Naive thymus-derived CD4-positive, alpha-beta T cell (primary cell): ENCODE measurements at regions not wholly inside any gene's neighbourhood (a gene's known extent, or its start where the extent isn't known, plus 50 kb on each side); places are given as distances from the start of the nearest gene placed in this dataset.

Experiments
- ATAC-seq: fragments of 150-1000 bp; cut with Tn5 transposase; 2 replicates; pipeline ENCODE4 v1.10.0; 2021; ENCODE audit warnings: mild to moderate bottlenecking, moderate library complexity
- CTCF ChIA-PET: fragments of 350-600 bp; sonication (Branson Sonifier 250); formaldehyde crosslinking; loops from one replicate; lab custom pipeline; 2021; ENCODE audit warnings: antibody characterized with exemption; lab: Charles Lee
- POLR2A ChIA-PET: fragments of 350-600 bp; sonication (Branson Sonifier 250); formaldehyde crosslinking; loops from one replicate; lab custom pipeline; 2021; ENCODE audit warnings: antibody characterized with exemption, inconsistent platforms; lab: Charles Lee
- DNase-seq, 9 donors: peaks; one replicate each; pipeline versions ENCODE4 v3.0.0 to v3.0.0-alpha.2; 2020 to 2022; ENCODE audit warnings: mixed read lengths in 1 of 9
- H3K27ac ChIP-seq: one replicate; pipeline ENCODE4 v1.7.0; 2013; ENCODE audit warnings: mild to moderate bottlenecking, low read depth, low read length, moderate library complexity
- H3K27me3 ChIP-seq, 2 donors: one replicate each; pipeline ENCODE4 v1.7.0; 2013; ENCODE audit warnings: low read length in 2 of 2, mild to moderate bottlenecking in 2 of 2, moderate library complexity in 2 of 2; ENCODE audit not compliant: control insufficient read depth in 2 of 2, insufficient read depth in 2 of 2
- H3K36me3 ChIP-seq, 3 experiments: 1 replicate in 2 of 3; 2 replicates in 1 of 3; pipeline ENCODE4 v1.7.0; 2013; ENCODE audit warnings: low read length in 3 of 3, mild to moderate bottlenecking in 3 of 3, moderate library complexity in 1 of 3; ENCODE audit not compliant: insufficient read depth in 3 of 3, control insufficient read depth in 2 of 3
- H3K4me1 ChIP-seq, 2 donors: one replicate each; pipeline ENCODE4 v1.7.0; 2013; ENCODE audit warnings: low read length in 2 of 2, mild to moderate bottlenecking in 2 of 2, moderate library complexity in 1 of 2; ENCODE audit not compliant: control insufficient read depth in 2 of 2, insufficient read depth in 2 of 2
- H3K4me3 ChIP-seq: 2 replicates; pipeline ENCODE4 v1.7.0; 2013; ENCODE audit warnings: mild to moderate bottlenecking, low read length
- H3K9me3 ChIP-seq, 3 experiments: 1 replicate in 2 of 3; 2 replicates in 1 of 3; pipeline ENCODE4 v1.7.0; 2013; ENCODE audit warnings: low read length in 3 of 3; ENCODE audit not compliant: control insufficient read depth in 2 of 3
- H3K27ac Mint-ChIP-seq, 9 donors: one replicate each; pipeline ENCODE4 v1.8.0; 2020 to 2022; ENCODE audit warnings: mixed read lengths in 9 of 9, mild to moderate bottlenecking in 8 of 9, moderate library complexity in 5 of 9, inconsistent platforms in 2 of 9
- H3K27me3 Mint-ChIP-seq, 5 donors: one replicate each; pipeline ENCODE4 v1.8.0; 2021 to 2022; ENCODE audit warnings: mixed read lengths in 5 of 5, mild to moderate bottlenecking in 1 of 5
- H3K36me3 Mint-ChIP-seq, 5 donors: one replicate each; pipeline ENCODE4 v1.8.0; 2020 to 2022; ENCODE audit warnings: mixed read lengths in 5 of 5, mild to moderate bottlenecking in 3 of 5, inconsistent platforms in 1 of 5
- H3K4me1 Mint-ChIP-seq, 7 donors: one replicate each; pipeline ENCODE4 v1.8.0; 2020 to 2022; ENCODE audit warnings: mixed read lengths in 7 of 7, mild to moderate bottlenecking in 3 of 7, inconsistent platforms in 1 of 7
- H3K4me3 Mint-ChIP-seq, 10 donors: one replicate each; pipeline ENCODE4 v1.8.0; 2020 to 2022; ENCODE audit warnings: mild to moderate bottlenecking in 10 of 10, mixed read lengths in 10 of 10, moderate library complexity in 6 of 10, inconsistent platforms in 2 of 10
- H3K9me3 Mint-ChIP-seq, 11 donors: one replicate each; pipeline ENCODE4 v1.8.0; 2020 to 2022; ENCODE audit warnings: mixed read lengths in 11 of 11, mild to moderate bottlenecking in 4 of 11, inconsistent platforms in 1 of 11, moderate library complexity in 1 of 11
- intact Hi-C, 2 donors: fragments of 100-400 bp; cut with micrococcal nuclease; formaldehyde crosslinking; loops; one replicate each; pipeline ENCODE4 v1.15.1; 2023

- H3K27ac ChIP-seq: no peak overlapping the region
- H3K9me3 ChIP-seq: no peaks in the 10 kb centered on the region
- DNase-seq (no peak), ATAC-seq (no peak)
- Mint-ChIP-seq H3K27ac (no peak overlapping the region), H3K4me3 (no peak overlapping the region), H3K9me3 (peaks cover 0 to 7% (median 2%) of the 10 kb centered on the region in 11 donors), H3K4me1 (no peaks in the 10 kb centered on the region), H3K27me3 (no peaks in the 10 kb centered on the region), H3K36me3 (no peaks in the 10 kb centered on the region)
- H3K36me3 ChIP-seq: no peaks in the 10 kb centered on the region
- intact Hi-C loops: no loop called here
- no peak overlapping the region for H3K4me3 ChIP-seq
- ChIA-PET POLR2A (no interaction called here), CTCF (no interaction called here)
- no peaks in the 10 kb centered on the region for H3K27me3 ChIP-seq
- no peaks in the 10 kb centered on the region for H3K4me1 ChIP-seq
These were observed 433.7 kb downstream of the KIF2B start for GRCh38 chr17:54256401-54256929.

GRCh38 chr17:54257440-54257839, 434.7 kb downstream of the KIF2B start:
- peaks cover 0 to 9% (median 4%) of the 10 kb centered on the region in 11 donors for H3K9me3 Mint-ChIP-seq
- H3K4me3 ChIP-seq: no peak overlapping the region
- H3K4me3 Mint-ChIP-seq: no peak overlapping the region
- no peak for DNase-seq
- no peaks in the 10 kb centered on the region for H3K27me3 ChIP-seq
- H3K9me3 ChIP-seq: no peaks in the 10 kb centered on the region
- ATAC-seq: no peak
- no peaks in the 10 kb centered on the region for H3K27me3 Mint-ChIP-seq
- ChIA-PET POLR2A (no interaction called here), CTCF (no interaction called here)
- H3K4me1 Mint-ChIP-seq: no peaks in the 10 kb centered on the region
- no peaks in the 10 kb centered on the region for H3K36me3 ChIP-seq
- H3K36me3 Mint-ChIP-seq: no peaks in the 10 kb centered on the region
- no peaks in the 10 kb centered on the region for H3K4me1 ChIP-seq
- no peak overlapping the region for H3K27ac Mint-ChIP-seq
- intact Hi-C loops: no loop called here
- H3K27ac ChIP-seq: no peak overlapping the region

GRCh38 chr17:54259476-54259875, 436.7 kb downstream of the KIF2B start:
- Histone ChIP-seq H3K27ac (no peak overlapping the region), H3K4me3 (no peak overlapping the region), H3K27me3 (no peaks in the 10 kb centered on the region), H3K9me3 (peaks cover 0 to 6% (median 0%) of the 10 kb centered on the region in 3 experiments), H3K4me1 (no peaks in the 10 kb centered on the region), H3K36me3 (no peaks in the 10 kb centered on the region)
- POLR2A ChIA-PET: no interaction called here
- Mint-ChIP-seq H3K36me3 (peaks cover 0 to 2% (median 0%) of the 10 kb centered on the region in 5 donors), H3K9me3 (peaks cover 0 to 20% (median 7%) of the 10 kb centered on the region in 11 donors), H3K4me1 (no peaks in the 10 kb centered on the region), H3K27ac (no peak overlapping the region), H3K27me3 (no peaks in the 10 kb centered on the region), H3K4me3 (no peak overlapping the region)
- ATAC-seq (no peak), DNase-seq (no peak)
- CTCF ChIA-PET: no interaction called here
- intact Hi-C loops: no loop called here

GRCh38 chr17:54261465-54261864, 438.7 kb downstream of the KIF2B start:
- POLR2A ChIA-PET: no interaction called here
- DNase-seq (no peak), ATAC-seq (no peak)
- H3K4me3 Mint-ChIP-seq: no peak overlapping the region
- no peaks in the 10 kb centered on the region for H3K4me1 ChIP-seq
- peaks cover 0 to 6% (median 0%) of the 10 kb centered on the region in 3 experiments for H3K9me3 ChIP-seq
- no peaks in the 10 kb centered on the region for H3K27me3 ChIP-seq
- peaks cover 0 to 5% (median 0%) of the 10 kb centered on the region in 5 donors for H3K36me3 Mint-ChIP-seq
- no peak overlapping the region for H3K27ac ChIP-seq
- no peaks in the 10 kb centered on the region for H3K4me1 Mint-ChIP-seq
- H3K36me3 ChIP-seq: no peaks in the 10 kb centered on the region
- peaks cover 3 to 30% (median 10%) of the 10 kb centered on the region in 11 donors for H3K9me3 Mint-ChIP-seq
- H3K27ac Mint-ChIP-seq: no peak overlapping the region
- CTCF ChIA-PET: no interaction called here
- intact Hi-C loops: no loop called here
- H3K27me3 Mint-ChIP-seq: no peaks in the 10 kb centered on the region
- H3K4me3 ChIP-seq: no peak overlapping the region

- Mint-ChIP-seq H3K27me3 (no peaks in the 10 kb centered on the region), H3K4me3 (no peak overlapping the region), H3K36me3 (no peaks in the 10 kb centered on the region), H3K27ac (no peak overlapping the region), H3K9me3 (peaks cover 2 to 27% (median 11%) of the 10 kb centered on the region in 11 donors), H3K4me1 (no peaks in the 10 kb centered on the region)
- ATAC-seq (no peak), DNase-seq (no peak)
- H3K36me3 ChIP-seq: no peaks in the 10 kb centered on the region
- CTCF ChIA-PET: no interaction called here
- no peak overlapping the region for H3K27ac ChIP-seq
- no peaks in the 10 kb centered on the region for H3K4me1 ChIP-seq
- H3K27me3 ChIP-seq: no peaks in the 10 kb centered on the region
- no peaks in the 10 kb centered on the region for H3K9me3 ChIP-seq
- no peak overlapping the region for H3K4me3 ChIP-seq
- POLR2A ChIA-PET: no interaction called here
- intact Hi-C loops: no loop called here
These were observed 447.2 kb downstream of the KIF2B start for GRCh38 chr17:54269881-54270280.

- Mint-ChIP-seq H3K4me1 (no peaks in the 10 kb centered on the region), H3K4me3 (no peak overlapping the region), H3K36me3 (no peaks in the 10 kb centered on the region), H3K27me3 (no peaks in the 10 kb centered on the region), H3K9me3 (peaks cover 2 to 27% (median 7%) of the 10 kb centered on the region in 11 donors), H3K27ac (no peak overlapping the region)
- ChIA-PET POLR2A (no interaction called here), CTCF (no interaction called here)
- no peaks in the 10 kb centered on the region for H3K36me3 ChIP-seq
- ATAC-seq (no peak), DNase-seq (no peak)
- H3K4me3 ChIP-seq: no peak overlapping the region
- no peak overlapping the region for H3K27ac ChIP-seq
- no peaks in the 10 kb centered on the region for H3K27me3 ChIP-seq
- H3K4me1 ChIP-seq: no peaks in the 10 kb centered on the region
- no peaks in the 10 kb centered on the region for H3K9me3 ChIP-seq
- intact Hi-C loops: no loop called here
These were observed 447.8 kb downstream of the KIF2B start for GRCh38 chr17:54270499-54270898.

- no peak overlapping the region for H3K27ac ChIP-seq
- no peaks in the 10 kb centered on the region for H3K36me3 ChIP-seq
- DNase-seq: no peak
- no peaks in the 10 kb centered on the region for H3K4me1 ChIP-seq
- no peaks in the 10 kb centered on the region for H3K27me3 ChIP-seq
- Mint-ChIP-seq H3K4me1 (no peaks in the 10 kb centered on the region), H3K9me3 (peaks cover 0 to 15% (median 5%) of the 10 kb centered on the region in 11 donors), H3K4me3 (no peak overlapping the region), H3K36me3 (no peaks in the 10 kb centered on the region), H3K27ac (no peak overlapping the region), H3K27me3 (no peaks in the 10 kb centered on the region)
- H3K4me3 ChIP-seq: no peak overlapping the region
- POLR2A ChIA-PET: no interaction called here
- H3K9me3 ChIP-seq: no peaks in the 10 kb centered on the region
- intact Hi-C loops: no loop called here
- no peak for ATAC-seq
- CTCF ChIA-PET: no interaction called here
These were observed 455.1 kb downstream of the KIF2B start for GRCh38 chr17:54277868-54278267.
